ENCODE measurements at regions not wholly inside any gene's neighbourhood (a gene's known extent, or its start where the extent isn't known, plus 50 kb on each side); places are given as distances from the start of the nearest gene placed in this dataset.

DNA sequence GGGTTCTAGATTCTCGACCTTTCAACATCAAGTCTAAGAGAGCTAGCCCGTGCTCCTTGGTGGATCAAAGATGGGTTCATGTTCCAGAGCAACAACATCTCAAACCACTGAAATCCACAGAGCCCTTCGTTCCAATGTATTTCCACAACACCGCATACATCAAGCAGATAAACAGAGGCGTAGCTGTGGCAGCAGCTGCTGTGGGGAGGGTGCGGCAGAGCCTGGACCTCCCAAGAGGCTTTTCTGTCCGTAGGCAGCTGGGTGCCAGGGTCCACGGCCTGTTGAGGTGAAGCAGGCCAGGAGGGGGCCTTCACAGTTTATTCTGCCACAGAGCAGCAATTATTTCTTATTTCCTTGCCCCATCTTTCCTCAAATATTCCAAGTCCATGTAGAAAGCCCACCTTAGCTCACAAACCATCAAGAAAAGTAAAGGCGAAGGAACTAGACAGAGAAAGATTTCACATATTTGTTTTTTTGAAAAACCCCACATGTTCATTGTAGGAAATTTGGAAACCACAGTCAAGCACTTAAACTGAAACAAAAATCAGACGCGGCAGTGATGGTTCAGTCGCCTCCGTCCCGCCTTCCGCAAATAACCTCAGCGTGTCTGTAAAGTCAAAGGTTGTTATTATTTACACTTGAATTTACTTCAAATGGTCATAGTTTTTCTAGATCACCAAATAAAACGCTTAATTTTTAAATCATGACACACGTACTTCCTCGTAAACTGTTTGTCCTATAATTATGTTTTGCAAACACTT is 144.6 kb upstream of the FOXF1 start:
- H3K36me3 ChIP-seq = no peaks in the 10 kb centered on the region
- no peaks in the 10 kb centered on the region for H3K4me1 ChIP-seq
- 83% methylated on average over 19 of the region's 19 CpGs for WGBS
- no peak for DNase-seq (ENCODE audit: low spot score in 2 of 2)
- no peak overlapping the region for H3K27ac ChIP-seq
- TF ChIP-seq, protein P1, sequence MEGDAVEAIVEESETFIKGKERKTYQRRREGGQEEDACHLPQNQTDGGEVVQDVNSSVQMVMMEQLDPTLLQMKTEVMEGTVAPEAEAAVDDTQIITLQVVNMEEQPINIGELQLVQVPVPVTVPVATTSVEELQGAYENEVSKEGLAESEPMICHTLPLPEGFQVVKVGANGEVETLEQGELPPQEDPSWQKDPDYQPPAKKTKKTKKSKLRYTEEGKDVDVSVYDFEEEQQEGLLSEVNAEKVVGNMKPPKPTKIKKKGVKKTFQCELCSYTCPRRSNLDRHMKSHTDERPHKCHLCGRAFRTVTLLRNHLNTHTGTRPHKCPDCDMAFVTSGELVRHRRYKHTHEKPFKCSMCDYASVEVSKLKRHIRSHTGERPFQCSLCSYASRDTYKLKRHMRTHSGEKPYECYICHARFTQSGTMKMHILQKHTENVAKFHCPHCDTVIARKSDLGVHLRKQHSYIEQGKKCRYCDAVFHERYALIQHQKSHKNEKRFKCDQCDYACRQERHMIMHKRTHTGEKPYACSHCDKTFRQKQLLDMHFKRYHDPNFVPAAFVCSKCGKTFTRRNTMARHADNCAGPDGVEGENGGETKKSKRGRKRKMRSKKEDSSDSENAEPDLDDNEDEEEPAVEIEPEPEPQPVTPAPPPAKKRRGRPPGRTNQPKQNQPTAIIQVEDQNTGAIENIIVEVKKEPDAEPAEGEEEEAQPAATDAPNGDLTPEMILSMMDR (IDR thresholded peaks at IDR 0.05) = no peak
- H3K9me3 ChIP-seq = no peaks in the 10 kb centered on the region
- H3K27me3 ChIP-seq = peaks cover 48% of the 10 kb centered on the region
- H3K4me3 ChIP-seq = no peak overlapping the region

DNA sequence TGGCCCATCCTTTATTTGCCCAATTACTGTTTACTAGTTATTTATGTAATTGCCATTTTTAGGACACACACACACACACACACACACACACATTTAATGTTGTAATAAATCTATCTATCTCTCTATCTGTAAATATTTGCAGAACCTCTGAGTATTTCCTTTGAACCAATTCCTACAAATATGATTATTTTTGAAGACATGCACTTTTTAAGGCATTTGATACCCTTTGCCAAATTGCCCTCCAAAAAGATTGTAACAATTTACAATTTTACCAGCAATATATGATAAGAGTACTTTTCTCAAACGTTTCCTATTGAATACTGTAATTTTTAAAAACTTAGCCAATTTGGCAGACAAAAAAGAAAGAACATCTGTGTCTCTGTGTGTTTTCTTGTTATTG is 143.8 kb upstream of the FOXF1 start:
- H3K9me3 ChIP-seq = no peaks in the 10 kb centered on the region
- TF ChIP-seq POLR2A (IDR thresholded peaks at IDR 0.05) = no peak
- TF ChIP-seq, protein P1 (IDR thresholded peaks at IDR 0.05) = no peak
- TF ChIP-seq POLR2AphosphoS5 (IDR thresholded peaks at IDR 0.05) = no peak
- no peak for TF ChIP-seq EP300 (IDR thresholded peaks at IDR 0.05)
- H3K27ac ChIP-seq = no peak overlapping the region
- no peaks in the 10 kb centered on the region for H3K36me3 ChIP-seq
- no peak overlapping the region for H3K4me3 ChIP-seq
- H3K4me1 ChIP-seq = no peaks in the 10 kb centered on the region
- DNase-seq (ENCODE audit: low spot score in 2 of 2) = no peak
- peaks cover 50% of the 10 kb centered on the region for H3K27me3 ChIP-seq
- 14% methylated on average over 1 of the region's 1 CpG for WGBS

DNA sequence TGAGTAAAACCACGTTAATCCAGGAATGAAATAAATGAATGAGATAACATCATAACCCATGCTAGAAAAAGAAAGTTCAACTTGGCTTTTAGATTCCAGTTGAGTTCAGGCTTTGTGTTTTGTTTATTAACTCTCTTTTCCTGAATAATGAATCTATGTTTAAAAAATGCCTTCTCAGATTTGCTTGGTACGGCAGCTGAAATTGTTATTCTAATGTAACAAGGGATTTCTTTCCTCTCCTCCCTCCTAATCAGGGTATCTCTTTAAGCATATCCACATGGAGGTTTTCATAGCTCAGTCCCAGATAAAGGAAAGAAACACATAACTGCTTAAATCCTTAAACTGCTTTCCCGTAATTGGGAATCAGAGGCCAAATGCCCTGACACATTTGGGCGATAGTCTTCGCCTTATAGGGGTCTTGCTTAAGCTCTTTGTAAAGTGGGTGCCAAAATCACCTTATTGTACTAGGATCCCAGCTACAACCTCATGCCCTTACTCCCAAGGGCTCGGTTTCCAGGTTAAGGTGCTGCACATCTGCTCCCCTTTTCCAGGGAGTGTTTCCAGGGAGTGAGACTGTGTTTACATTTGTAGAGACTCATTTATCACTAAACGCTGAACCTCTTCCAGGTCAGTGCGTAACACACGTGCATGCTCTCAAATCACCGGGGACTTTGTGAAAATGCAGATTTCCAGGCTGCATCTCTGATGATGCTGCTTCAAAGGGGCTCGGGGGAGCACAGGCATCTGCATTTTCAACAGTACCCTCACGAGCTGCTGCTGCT is 142.8 kb upstream of the FOXF1 start:
- Histone ChIP-seq H3K4me1 (no peaks in the 10 kb centered on the region), H3K9me3 (no peaks in the 10 kb centered on the region), H3K36me3 (no peaks in the 10 kb centered on the region), H3K27me3 (peaks cover 48% of the 10 kb centered on the region), H3K4me3 (no peak overlapping the region), H3K27ac (no peak overlapping the region)
- WGBS = 72% methylated on average over 12 of the region's 12 CpGs
- DNase-seq (ENCODE audit: low spot score in 2 of 2) = no peak
- TF ChIP-seq POLR2A (IDR thresholded peaks at IDR 0.05) = no peak
- no peak for TF ChIP-seq POLR2AphosphoS5 (IDR thresholded peaks at IDR 0.05)

DNA sequence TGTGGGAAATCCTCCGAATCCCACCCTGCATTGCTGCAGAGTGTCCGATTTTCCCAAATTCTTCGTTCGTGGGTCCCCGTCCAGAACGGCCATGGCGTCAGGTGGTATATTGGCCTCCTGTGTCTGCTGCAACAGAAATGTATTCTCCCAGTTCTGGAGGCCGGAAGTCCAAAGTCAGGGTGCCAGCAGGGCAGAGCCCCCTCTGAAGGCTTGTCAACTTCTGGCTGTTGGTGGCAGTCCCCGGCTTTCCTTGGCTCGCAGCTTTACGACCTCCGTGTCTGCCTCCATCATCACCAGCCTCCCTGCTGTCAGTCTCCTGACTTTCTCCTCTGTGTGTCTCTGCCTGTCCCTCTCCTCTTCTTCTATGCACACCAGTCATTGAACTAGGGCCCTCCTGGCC is 142.1 kb upstream of the FOXF1 start:
- H3K4me3 ChIP-seq = no peak overlapping the region
- H3K36me3 ChIP-seq = no peaks in the 10 kb centered on the region
- TF ChIP-seq, protein P1 (IDR thresholded peaks at IDR 0.05) = no peak
- no peak for TF ChIP-seq POLR2A (IDR thresholded peaks at IDR 0.05)
- no peak for TF ChIP-seq POLR2AphosphoS5 (IDR thresholded peaks at IDR 0.05)
- no peak for TF ChIP-seq EP300 (IDR thresholded peaks at IDR 0.05)
- WGBS = 80% methylated on average over 12 of the region's 12 CpGs
- H3K27ac ChIP-seq = no peak overlapping the region
- peaks cover 50% of the 10 kb centered on the region for H3K27me3 ChIP-seq
- H3K4me1 ChIP-seq = no peaks in the 10 kb centered on the region
- no peaks in the 10 kb centered on the region for H3K9me3 ChIP-seq
- DNase-seq (ENCODE audit: low spot score in 2 of 2) = no peak

DNA sequence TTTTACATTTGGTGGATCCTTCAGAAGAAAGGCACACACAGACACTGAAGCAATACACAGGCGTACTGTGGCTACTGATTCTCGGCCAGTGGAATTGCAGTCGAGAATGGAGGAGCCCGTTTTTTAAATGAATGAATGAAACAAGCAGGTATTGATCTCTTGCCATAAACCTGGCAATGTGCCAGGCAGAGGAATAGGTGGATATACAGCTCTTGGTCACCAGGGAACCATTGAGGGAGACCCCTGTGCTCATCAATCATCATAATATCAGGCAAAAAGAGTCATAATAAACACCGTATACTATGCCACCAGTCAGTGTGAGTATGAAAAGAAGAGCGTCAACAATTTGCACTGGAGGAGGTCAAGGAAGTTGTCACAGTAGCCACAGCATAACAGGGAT is 140.3 kb upstream of the FOXF1 start:
- H3K27ac ChIP-seq = no peak overlapping the region
- H3K27me3 ChIP-seq = peaks cover 41% of the 10 kb centered on the region
- 85% methylated on average over 6 of the region's 6 CpGs for whole genome bisulfite sequencing
- no peaks in the 10 kb centered on the region for H3K4me1 ChIP-seq
- H3K4me3 ChIP-seq = no peak overlapping the region
- no peak for TF ChIP-seq EP300 (IDR thresholded peaks at IDR 0.05)
- TF ChIP-seq, protein P1 (IDR thresholded peaks at IDR 0.05) = no peak
- H3K9me3 ChIP-seq = no peaks in the 10 kb centered on the region
- no peaks in the 10 kb centered on the region for H3K36me3 ChIP-seq
- DNase-seq (ENCODE audit: low spot score in 2 of 2) = no peak
